ENCODE measurements at regions not wholly inside any gene's neighbourhood (a gene's known extent, or its start where the extent isn't known, plus 50 kb on each side); places are given as distances from the start of the nearest gene placed in this dataset.

GRCh38 chr20:58096880-58097423 is 131.5 kb downstream of the ANKRD60 start:
- TF ChIP-seq CTCF (conservative IDR thresholded peaks at IDR 0.05; ENCODE audit: low read depth in 2 of 2) (no peak), CREB1 (CRISPR knock-in tag; IDR thresholded peaks at IDR 0.05; ENCODE audit: low read depth) (no peak), EZH2 (IDR thresholded peaks at IDR 0.05; ENCODE audit: low read depth, unreplicated experiment) (no peak), POLR2AphosphoS5 (IDR thresholded peaks at IDR 0.05; ENCODE audit: low read depth) (no peak), EZH2phosphoT487 (IDR thresholded peaks at IDR 0.05; ENCODE audit: unreplicated experiment) (no peak), ZNF114 (CRISPR knock-in tag; IDR thresholded peaks at IDR 0.05) (no peak), STAT1 (IDR thresholded peaks at IDR 0.05; ENCODE audit: unreplicated experiment) (no peak), JUNB (IDR thresholded peaks at IDR 0.05; ENCODE audit: unreplicated experiment) (no peak), NANOG (IDR thresholded peaks at IDR 0.05; ENCODE audit: borderline replicate concordance) (no peak), ZNF331 (CRISPR knock-in tag; IDR thresholded peaks at IDR 0.05; ENCODE audit: low read depth) (no peak)
- TF ChIP-seq, protein P1, sequence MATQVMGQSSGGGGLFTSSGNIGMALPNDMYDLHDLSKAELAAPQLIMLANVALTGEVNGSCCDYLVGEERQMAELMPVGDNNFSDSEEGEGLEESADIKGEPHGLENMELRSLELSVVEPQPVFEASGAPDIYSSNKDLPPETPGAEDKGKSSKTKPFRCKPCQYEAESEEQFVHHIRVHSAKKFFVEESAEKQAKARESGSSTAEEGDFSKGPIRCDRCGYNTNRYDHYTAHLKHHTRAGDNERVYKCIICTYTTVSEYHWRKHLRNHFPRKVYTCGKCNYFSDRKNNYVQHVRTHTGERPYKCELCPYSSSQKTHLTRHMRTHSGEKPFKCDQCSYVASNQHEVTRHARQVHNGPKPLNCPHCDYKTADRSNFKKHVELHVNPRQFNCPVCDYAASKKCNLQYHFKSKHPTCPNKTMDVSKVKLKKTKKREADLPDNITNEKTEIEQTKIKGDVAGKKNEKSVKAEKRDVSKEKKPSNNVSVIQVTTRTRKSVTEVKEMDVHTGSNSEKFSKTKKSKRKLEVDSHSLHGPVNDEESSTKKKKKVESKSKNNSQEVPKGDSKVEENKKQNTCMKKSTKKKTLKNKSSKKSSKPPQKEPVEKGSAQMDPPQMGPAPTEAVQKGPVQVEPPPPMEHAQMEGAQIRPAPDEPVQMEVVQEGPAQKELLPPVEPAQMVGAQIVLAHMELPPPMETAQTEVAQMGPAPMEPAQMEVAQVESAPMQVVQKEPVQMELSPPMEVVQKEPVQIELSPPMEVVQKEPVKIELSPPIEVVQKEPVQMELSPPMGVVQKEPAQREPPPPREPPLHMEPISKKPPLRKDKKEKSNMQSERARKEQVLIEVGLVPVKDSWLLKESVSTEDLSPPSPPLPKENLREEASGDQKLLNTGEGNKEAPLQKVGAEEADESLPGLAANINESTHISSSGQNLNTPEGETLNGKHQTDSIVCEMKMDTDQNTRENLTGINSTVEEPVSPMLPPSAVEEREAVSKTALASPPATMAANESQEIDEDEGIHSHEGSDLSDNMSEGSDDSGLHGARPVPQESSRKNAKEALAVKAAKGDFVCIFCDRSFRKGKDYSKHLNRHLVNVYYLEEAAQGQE (IDR thresholded peaks at IDR 0.05; ENCODE audit: unreplicated experiment): no peak
- TF ChIP-seq, protein P2, sequence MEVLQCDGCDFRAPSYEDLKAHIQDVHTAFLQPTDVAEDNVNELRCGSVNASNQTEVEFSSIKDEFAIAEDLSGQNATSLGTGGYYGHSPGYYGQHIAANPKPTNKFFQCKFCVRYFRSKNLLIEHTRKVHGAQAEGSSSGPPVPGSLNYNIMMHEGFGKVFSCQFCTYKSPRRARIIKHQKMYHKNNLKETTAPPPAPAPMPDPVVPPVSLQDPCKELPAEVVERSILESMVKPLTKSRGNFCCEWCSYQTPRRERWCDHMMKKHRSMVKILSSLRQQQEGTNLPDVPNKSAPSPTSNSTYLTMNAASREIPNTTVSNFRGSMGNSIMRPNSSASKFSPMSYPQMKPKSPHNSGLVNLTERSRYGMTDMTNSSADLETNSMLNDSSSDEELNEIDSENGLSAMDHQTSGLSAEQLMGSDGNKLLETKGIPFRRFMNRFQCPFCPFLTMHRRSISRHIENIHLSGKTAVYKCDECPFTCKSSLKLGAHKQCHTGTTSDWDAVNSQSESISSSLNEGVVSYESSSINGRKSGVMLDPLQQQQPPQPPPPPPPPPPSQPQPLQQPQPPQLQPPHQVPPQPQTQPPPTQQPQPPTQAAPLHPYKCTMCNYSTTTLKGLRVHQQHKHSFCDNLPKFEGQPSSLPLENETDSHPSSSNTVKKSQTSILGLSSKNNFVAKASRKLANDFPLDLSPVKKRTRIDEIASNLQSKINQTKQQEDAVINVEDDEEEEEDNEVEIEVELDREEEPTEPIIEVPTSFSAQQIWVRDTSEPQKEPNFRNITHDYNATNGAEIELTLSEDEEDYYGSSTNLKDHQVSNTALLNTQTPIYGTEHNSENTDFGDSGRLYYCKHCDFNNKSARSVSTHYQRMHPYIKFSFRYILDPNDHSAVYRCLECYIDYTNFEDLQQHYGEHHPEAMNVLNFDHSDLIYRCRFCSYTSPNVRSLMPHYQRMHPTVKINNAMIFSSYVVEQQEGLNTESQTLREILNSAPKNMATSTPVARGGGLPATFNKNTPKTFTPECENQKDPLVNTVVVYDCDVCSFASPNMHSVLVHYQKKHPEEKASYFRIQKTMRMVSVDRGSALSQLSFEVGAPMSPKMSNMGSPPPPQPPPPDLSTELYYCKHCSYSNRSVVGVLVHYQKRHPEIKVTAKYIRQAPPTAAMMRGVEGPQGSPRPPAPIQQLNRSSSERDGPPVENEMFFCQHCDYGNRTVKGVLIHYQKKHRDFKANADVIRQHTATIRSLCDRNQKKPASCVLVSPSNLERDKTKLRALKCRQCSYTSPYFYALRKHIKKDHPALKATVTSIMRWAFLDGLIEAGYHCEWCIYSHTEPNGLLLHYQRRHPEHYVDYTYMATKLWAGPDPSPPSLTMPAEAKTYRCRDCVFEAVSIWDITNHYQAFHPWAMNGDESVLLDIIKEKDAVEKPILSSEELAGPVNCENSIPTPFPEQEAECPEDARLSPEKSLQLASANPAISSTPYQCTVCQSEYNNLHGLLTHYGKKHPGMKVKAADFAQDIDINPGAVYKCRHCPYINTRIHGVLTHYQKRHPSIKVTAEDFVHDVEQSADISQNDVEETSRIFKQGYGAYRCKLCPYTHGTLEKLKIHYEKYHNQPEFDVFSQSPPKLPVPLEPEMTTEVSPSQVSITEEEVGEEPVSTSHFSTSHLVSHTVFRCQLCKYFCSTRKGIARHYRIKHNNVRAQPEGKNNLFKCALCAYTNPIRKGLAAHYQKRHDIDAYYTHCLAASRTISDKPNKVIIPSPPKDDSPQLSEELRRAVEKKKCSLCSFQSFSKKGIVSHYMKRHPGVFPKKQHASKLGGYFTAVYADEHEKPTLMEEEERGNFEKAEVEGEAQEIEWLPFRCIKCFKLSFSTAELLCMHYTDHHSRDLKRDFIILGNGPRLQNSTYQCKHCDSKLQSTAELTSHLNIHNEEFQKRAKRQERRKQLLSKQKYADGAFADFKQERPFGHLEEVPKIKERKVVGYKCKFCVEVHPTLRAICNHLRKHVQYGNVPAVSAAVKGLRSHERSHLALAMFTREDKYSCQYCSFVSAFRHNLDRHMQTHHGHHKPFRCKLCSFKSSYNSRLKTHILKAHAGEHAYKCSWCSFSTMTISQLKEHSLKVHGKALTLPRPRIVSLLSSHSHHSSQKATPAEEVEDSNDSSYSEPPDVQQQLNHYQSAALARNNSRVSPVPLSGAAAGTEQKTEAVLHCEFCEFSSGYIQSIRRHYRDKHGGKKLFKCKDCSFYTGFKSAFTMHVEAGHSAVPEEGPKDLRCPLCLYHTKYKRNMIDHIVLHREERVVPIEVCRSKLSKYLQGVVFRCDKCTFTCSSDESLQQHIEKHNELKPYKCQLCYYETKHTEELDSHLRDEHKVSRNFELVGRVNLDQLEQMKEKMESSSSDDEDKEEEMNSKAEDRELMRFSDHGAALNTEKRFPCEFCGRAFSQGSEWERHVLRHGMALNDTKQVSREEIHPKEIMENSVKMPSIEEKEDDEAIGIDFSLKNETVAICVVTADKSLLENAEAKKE (CRISPR knock-in tag; IDR thresholded peaks at IDR 0.05): no peak
- TF ChIP-seq, protein P3, sequence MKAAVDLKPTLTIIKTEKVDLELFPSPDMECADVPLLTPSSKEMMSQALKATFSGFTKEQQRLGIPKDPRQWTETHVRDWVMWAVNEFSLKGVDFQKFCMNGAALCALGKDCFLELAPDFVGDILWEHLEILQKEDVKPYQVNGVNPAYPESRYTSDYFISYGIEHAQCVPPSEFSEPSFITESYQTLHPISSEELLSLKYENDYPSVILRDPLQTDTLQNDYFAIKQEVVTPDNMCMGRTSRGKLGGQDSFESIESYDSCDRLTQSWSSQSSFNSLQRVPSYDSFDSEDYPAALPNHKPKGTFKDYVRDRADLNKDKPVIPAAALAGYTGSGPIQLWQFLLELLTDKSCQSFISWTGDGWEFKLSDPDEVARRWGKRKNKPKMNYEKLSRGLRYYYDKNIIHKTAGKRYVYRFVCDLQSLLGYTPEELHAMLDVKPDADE (IDR thresholded peaks at IDR 0.05): no peak
